Neural crest cell (in vitro differentiated cells): ENCODE measurements at regions not wholly inside any gene's neighbourhood (a gene's known extent, or its start where the extent isn't known, plus 50 kb on each side); places are given as distances from the start of the nearest gene placed in this dataset.
"Not testable (repeated sequence)": the region's sequence is repeated elsewhere in the genome, so short reads cannot be mapped to it uniquely, and the experiment has no call there.

Experiments used
- DNase-seq: peaks from one replicate; pipeline ENCODE4 v3.0.0; 2021; ENCODE audit warnings: low read depth, mixed read lengths, low spot score
- H3K27ac Mint-ChIP-seq: one replicate; pipeline ENCODE4 v1.8.0; 2021; ENCODE audit warnings: mild to moderate bottlenecking, mixed read lengths; ENCODE audit not compliant: unreplicated experiment
- H3K27me3 Mint-ChIP-seq: 2 replicates; pipeline ENCODE4 v1.8.0; 2021; ENCODE audit warnings: low read depth, mild to moderate bottlenecking, mixed read lengths
- H3K36me3 Mint-ChIP-seq: 2 replicates; pipeline ENCODE4 v1.8.0; 2021; ENCODE audit warnings: low read depth, mild to moderate bottlenecking, mixed read lengths
- H3K4me1 Mint-ChIP-seq: 2 replicates; pipeline ENCODE4 v1.8.0; 2021; ENCODE audit warnings: mixed read lengths
- H3K4me3 Mint-ChIP-seq: one replicate; pipeline ENCODE4 v1.8.0; 2021; ENCODE audit warnings: mild to moderate bottlenecking, mixed read lengths
- H3K9me3 Mint-ChIP-seq: 2 replicates; pipeline ENCODE4 v1.8.0; 2021; ENCODE audit warnings: mixed read lengths
- CTCF ChIP-seq: fragments of 200-600 bp; sonication (generic); conservative IDR thresholded peaks from 2 replicates; pipeline ENCODE4 v1.5.0; 2021; ENCODE audit warnings: antibody characterized with exemption, mild to moderate bottlenecking

- H3K36me3 Mint-ChIP-seq, result no peaks in the 10 kb centered on the region
- TF ChIP-seq CTCF, result no peak
- H3K27ac Mint-ChIP-seq, result no peak overlapping the region
- no peak for DNase-seq
- H3K4me3 Mint-ChIP-seq, result no peak overlapping the region
- peaks cover 48% of the 10 kb centered on the region for H3K27me3 Mint-ChIP-seq
- H3K4me1 Mint-ChIP-seq, result peaks cover 4% of the 10 kb centered on the region
- H3K9me3 Mint-ChIP-seq, result no peaks in the 10 kb centered on the region
Measured at GRCh38 chr5:154541553-154541952, 63.5 kb upstream of the HAND1 start.

- no peak for DNase-seq
- no peak for TF ChIP-seq CTCF
- Mint-ChIP-seq H3K9me3 (no peaks in the 10 kb centered on the region), H3K27me3 (peaks cover 45% of the 10 kb centered on the region), H3K4me3 (no peak overlapping the region), H3K27ac (no peak overlapping the region), H3K4me1 (peaks cover 4% of the 10 kb centered on the region), H3K36me3 (no peaks in the 10 kb centered on the region)
Measured at GRCh38 chr5:154540600-154540999, 62.6 kb upstream of the HAND1 start.

DNA sequence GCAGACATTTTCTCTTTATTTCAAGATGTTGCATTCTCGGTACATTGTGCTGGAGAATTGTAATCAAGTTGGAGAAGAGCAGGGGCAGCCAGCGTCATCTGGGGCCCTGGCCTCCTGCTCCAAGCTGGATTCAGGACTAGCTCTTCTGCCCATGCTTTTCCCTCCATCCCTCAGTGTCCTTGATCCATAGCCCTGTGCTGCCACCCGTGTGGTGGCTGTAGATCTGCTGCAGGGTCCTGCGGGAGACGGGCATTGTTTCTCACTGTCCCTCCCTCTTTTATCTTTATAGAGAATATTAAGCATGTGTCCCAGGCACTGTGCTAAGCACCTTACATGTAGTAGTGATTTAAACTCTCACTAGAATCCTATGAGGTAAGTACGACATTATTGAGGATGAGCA, 60.5 kb upstream of the HAND1 start:
- Mint-ChIP-seq H3K9me3 (no peaks in the 10 kb centered on the region), H3K27ac (no peak overlapping the region), H3K4me3 (no peak overlapping the region), H3K4me1 (peaks cover 4% of the 10 kb centered on the region), H3K36me3 (no peaks in the 10 kb centered on the region), H3K27me3 (peaks cover 31% of the 10 kb centered on the region)
- TF ChIP-seq CTCF, result no peak
- no peak for DNase-seq

- H3K4me1 Mint-ChIP-seq, H3K9me3 Mint-ChIP-seq, H3K36me3 Mint-ChIP-seq, DNase-seq, H3K27ac Mint-ChIP-seq, H3K4me3 Mint-ChIP-seq: not testable (repeated sequence)
- peaks cover 13% of the 10 kb centered on the region for H3K27me3 Mint-ChIP-seq
Measured at GRCh38 chr5:154536439-154536838, 58.4 kb upstream of the HAND1 start.

- Mint-ChIP-seq H3K27ac (no peak overlapping the region), H3K36me3 (no peaks in the 10 kb centered on the region), H3K27me3 (peaks cover 15% of the 10 kb centered on the region), H3K4me1 (no peaks in the 10 kb centered on the region), H3K9me3 (no peaks in the 10 kb centered on the region), H3K4me3 (no peak overlapping the region)
- DNase-seq, result no peak
- TF ChIP-seq CTCF, result no peak
Measured at GRCh38 chr5:154535535-154535934, 57.5 kb upstream of the HAND1 start.

GRCh38 chr5:154534457-154535050, 56.5 kb upstream of the HAND1 start:
- DNase-seq, result no peak
- H3K27me3 Mint-ChIP-seq, result peaks cover 15% of the 10 kb centered on the region

More at GRCh38 chr5:154534457-154535050, 56.5 kb upstream of the HAND1 start:
- Mint-ChIP-seq H3K27ac (no peak overlapping the region), H3K36me3 (no peaks in the 10 kb centered on the region), H3K4me1 (no peaks in the 10 kb centered on the region), H3K4me3 (no peak overlapping the region), H3K9me3 (no peaks in the 10 kb centered on the region)
- no peak for TF ChIP-seq CTCF
